ENCODE measurements at regions not wholly inside any gene's neighbourhood (a gene's known extent, or its start where the extent isn't known, plus 50 kb on each side); places are given as distances from the start of the nearest gene placed in this dataset.
"Not testable (repeated sequence)": the region's sequence is repeated elsewhere in the genome, so short reads cannot be mapped to it uniquely, and the experiment has no call there.

DNA sequence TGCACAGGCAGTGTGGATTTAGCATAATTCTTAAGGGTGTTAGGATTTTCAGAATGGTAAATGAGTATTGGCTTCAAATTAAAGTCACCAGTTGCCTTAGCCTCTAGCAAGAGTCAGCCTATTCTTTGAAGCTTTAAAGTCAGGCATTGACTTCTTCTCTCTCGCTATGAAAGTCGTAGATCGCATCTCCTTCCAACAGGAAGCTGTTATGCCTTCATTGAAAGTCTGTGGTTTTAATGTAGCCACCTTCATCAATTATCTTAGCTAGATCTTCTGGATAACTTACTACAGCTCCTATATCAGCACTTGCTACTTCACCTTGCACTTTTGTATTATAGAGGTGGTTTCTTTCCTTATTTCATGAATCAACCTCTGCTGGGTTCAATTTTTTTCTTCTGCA is 320.2 kb downstream of the PTPRC start:
- no peak overlapping the region for H3K4me3 ChIP-seq

DNA sequence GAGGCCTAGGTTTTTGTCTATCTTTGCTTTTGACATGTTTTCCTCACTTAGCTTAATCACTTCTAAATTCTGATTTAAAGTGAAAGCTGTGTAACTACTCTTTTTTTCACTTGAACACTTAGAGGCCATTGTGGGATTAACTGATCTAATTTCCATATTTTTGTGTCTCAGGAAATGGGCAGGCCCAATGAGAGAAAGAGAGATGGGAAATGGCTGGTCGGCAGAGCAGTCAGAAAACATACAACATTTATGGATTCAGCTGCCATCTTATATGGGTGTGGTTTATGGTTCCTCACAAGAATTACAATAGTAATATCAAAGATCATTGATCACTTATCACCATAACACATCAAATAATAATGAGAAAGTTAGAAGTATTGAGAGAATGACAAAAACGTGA is 320.8 kb downstream of the PTPRC start:
- DNase-seq: no peak
- Histone ChIP-seq H3K4me1 (no peaks in the 10 kb centered on the region), H3K4me3 (no peak overlapping the region), H3K9me3 (no peaks in the 10 kb centered on the region), H3K36me3 (no peaks in the 10 kb centered on the region), H3K27me3 (no peaks in the 10 kb centered on the region), H3K27ac (no peak overlapping the region)
- TF ChIP-seq, protein P1, sequence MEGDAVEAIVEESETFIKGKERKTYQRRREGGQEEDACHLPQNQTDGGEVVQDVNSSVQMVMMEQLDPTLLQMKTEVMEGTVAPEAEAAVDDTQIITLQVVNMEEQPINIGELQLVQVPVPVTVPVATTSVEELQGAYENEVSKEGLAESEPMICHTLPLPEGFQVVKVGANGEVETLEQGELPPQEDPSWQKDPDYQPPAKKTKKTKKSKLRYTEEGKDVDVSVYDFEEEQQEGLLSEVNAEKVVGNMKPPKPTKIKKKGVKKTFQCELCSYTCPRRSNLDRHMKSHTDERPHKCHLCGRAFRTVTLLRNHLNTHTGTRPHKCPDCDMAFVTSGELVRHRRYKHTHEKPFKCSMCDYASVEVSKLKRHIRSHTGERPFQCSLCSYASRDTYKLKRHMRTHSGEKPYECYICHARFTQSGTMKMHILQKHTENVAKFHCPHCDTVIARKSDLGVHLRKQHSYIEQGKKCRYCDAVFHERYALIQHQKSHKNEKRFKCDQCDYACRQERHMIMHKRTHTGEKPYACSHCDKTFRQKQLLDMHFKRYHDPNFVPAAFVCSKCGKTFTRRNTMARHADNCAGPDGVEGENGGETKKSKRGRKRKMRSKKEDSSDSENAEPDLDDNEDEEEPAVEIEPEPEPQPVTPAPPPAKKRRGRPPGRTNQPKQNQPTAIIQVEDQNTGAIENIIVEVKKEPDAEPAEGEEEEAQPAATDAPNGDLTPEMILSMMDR (IDR thresholded peaks at IDR 0.05): no peak
- TF ChIP-seq POLR2A (IDR thresholded peaks at IDR 0.05): no peak

More for the DNA sequence above, 320.2 kb downstream of the PTPRC start:
- Histone ChIP-seq H3K9me3 (no peaks in the 10 kb centered on the region), H3K27me3 (no peaks in the 10 kb centered on the region), H3K27ac (no peak overlapping the region), H3K36me3 (no peaks in the 10 kb centered on the region), H3K4me1 (no peaks in the 10 kb centered on the region)
- no peak for DNase-seq
- TF ChIP-seq, protein P1 (IDR thresholded peaks at IDR 0.05): no peak
- no peak for TF ChIP-seq POLR2A (IDR thresholded peaks at IDR 0.05)

DNA sequence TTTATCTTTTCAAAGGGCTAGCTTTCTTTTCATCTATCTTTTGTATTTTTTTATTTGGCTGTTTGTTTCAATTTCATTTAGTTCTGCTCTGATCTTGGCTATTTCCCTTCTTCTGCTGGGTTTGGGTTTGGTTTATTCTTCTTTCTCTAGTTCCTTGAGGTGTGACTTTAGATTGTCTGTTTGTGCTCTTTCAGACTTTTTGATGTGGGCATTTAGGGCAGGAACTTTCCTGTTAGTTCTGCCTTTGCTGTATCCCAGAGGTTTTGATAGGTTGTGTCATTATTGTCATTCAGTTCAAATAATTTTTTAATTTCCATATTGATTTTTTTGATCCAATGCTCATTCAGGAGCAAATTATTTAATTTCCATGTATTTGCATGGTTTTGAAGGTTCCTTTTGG is 325.0 kb downstream of the PTPRC start:
- not testable (repeated sequence) for H3K36me3 ChIP-seq, H3K4me1 ChIP-seq, H3K9me3 ChIP-seq, DNase-seq, H3K27me3 ChIP-seq, H3K4me3 ChIP-seq, H3K27ac ChIP-seq

DNA sequence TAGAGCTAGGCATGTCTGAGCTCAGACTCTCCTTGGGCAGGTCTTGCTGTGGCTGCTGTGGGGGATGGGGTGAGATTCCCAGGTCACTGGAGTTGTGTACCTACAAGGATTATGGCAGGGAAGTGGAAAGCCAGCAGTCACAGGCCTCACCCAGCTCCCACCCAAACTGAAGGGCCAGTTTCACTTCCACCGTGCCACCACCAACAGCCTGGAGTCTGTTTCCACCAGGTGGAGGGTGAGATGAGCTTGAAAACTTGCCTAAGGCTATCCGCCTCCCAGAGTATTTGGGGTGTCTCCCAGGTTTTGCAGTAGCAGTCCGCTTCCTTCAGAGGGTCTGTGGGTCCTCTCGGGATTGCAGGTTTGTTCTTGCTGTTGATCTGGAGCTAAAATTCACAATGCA is 327.7 kb downstream of the PTPRC start:
- Histone ChIP-seq H3K36me3 (no peaks in the 10 kb centered on the region), H3K4me1 (no peaks in the 10 kb centered on the region), H3K27ac (no peak overlapping the region), H3K9me3 (no peaks in the 10 kb centered on the region), H3K27me3 (no peaks in the 10 kb centered on the region), H3K4me3 (no peak overlapping the region)
- TF ChIP-seq, protein P1 (IDR thresholded peaks at IDR 0.05): no peak
- no peak for TF ChIP-seq POLR2A (IDR thresholded peaks at IDR 0.05)
- no peak for DNase-seq

DNA sequence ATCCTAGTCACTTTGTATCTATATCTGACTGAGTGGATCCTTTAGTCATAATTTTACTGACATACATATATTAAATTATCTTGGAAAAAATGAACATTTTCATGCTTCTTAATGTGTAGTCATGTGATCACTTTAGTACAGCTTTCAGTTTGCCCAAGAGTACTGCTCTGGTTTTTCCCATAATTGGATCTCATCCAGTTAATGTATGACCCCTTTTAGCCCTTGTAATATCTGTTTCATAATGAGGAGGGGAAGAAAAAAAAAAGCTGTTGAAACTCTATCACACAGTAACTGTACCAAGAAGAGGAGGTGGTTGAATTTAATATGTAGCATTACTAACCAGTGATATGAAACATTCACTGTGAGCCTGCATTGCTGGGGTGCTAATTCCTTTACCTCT is 328.7 kb downstream of the PTPRC start:
- H3K9me3 ChIP-seq: no peaks in the 10 kb centered on the region
- H3K27me3 ChIP-seq: no peaks in the 10 kb centered on the region
- no peaks in the 10 kb centered on the region for H3K4me1 ChIP-seq
- DNase-seq: no peak
- no peak overlapping the region for H3K27ac ChIP-seq
- TF ChIP-seq, protein P1 (IDR thresholded peaks at IDR 0.05): no peak
- TF ChIP-seq POLR2A (IDR thresholded peaks at IDR 0.05): no peak
- no peaks in the 10 kb centered on the region for H3K36me3 ChIP-seq
- H3K4me3 ChIP-seq: no peak overlapping the region

DNA sequence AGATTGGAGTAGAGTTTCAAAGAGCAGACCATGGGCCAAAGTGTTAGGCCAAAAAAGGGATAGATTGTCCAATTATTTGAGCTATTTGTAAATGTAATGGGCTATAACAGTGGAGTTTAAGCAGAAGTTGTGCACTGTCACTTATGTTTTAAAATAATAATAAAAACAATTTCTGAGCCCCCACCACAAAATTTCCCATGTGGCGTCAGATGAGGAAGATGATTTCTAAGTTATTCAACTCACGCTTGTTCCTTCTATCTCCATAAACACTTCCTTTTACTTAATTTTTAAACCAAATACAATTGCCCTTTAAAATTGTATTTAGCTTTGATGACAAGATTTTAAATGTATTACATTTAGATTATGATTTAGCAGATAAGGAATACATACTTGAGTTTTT is 330.0 kb downstream of the PTPRC start:
- no peaks in the 10 kb centered on the region for H3K36me3 ChIP-seq
- H3K9me3 ChIP-seq: no peaks in the 10 kb centered on the region
- TF ChIP-seq, protein P1 (IDR thresholded peaks at IDR 0.05): no peak
- no peak for TF ChIP-seq POLR2A (IDR thresholded peaks at IDR 0.05)
- no peak overlapping the region for H3K4me3 ChIP-seq
- H3K27ac ChIP-seq: no peak overlapping the region
- no peaks in the 10 kb centered on the region for H3K4me1 ChIP-seq
- DNase-seq: no peak
- H3K27me3 ChIP-seq: no peaks in the 10 kb centered on the region

Data from Peyer's patch (tissue), 4 donors.